HG03060 (cell line): ENCODE measurements at regions not wholly inside any gene's neighbourhood (a gene's known extent, or its start where the extent isn't known, plus 50 kb on each side); places are given as distances from the start of the nearest gene placed in this dataset.
"Not testable (repeated sequence)": the region's sequence is repeated elsewhere in the genome, so short reads cannot be mapped to it uniquely, and the experiment has no call there.

Source experiments
- ATAC-seq: cut with Tn5 transposase; IDR thresholded peaks from one replicate; pipeline ENCODE4 v1.9.1; 2021; ENCODE audit warnings: low read depth, moderate number of reproducible peaks; ENCODE audit not compliant: unreplicated experiment

GRCh38 chr17:71472809-71473789 lies 647.7 kb upstream of the SOX9 start:
- peak; percentile 47 for ATAC-seq

GRCh38 chr17:71477356-71477755 lies 643.5 kb upstream of the SOX9 start:
- ATAC-seq, result no peak

GRCh38 chr17:71480099-71480498 lies 640.7 kb upstream of the SOX9 start:
- no peak for ATAC-seq

GRCh38 chr17:71482625-71483024 lies 638.2 kb upstream of the SOX9 start:
- no peak for ATAC-seq

GRCh38 chr17:71484546-71484945 lies 636.3 kb upstream of the SOX9 start:
- no peak for ATAC-seq

- ATAC-seq, result no peak
Measured at GRCh38 chr17:71485426-71485825, 635.4 kb upstream of the SOX9 start.

GRCh38 chr17:71486261-71486660 lies 634.6 kb upstream of the SOX9 start:
- ATAC-seq, result no peak

- no peak for ATAC-seq
Measured at GRCh38 chr17:71488851-71489250, 632.0 kb upstream of the SOX9 start.

- ATAC-seq, result no peak
Measured at GRCh38 chr17:71494062-71494855, 626.6 kb upstream of the SOX9 start.

- ATAC-seq, result no peak
Measured at GRCh38 chr17:71495420-71495819, 625.4 kb upstream of the SOX9 start.

GRCh38 chr17:71496552-71496951 lies 624.3 kb upstream of the SOX9 start:
- no peak for ATAC-seq

- no peak for ATAC-seq
Measured at GRCh38 chr17:71500761-71501555, 619.9 kb upstream of the SOX9 start.

- ATAC-seq, result no peak
Measured at GRCh38 chr17:71501711-71502110, 619.1 kb upstream of the SOX9 start.

- ATAC-seq, result no peak
Measured at GRCh38 chr17:71502443-71502842, 618.4 kb upstream of the SOX9 start.

GRCh38 chr17:71503710-71504465 lies 616.9 kb upstream of the SOX9 start:
- no peak for ATAC-seq

GRCh38 chr17:71505200-71505599 lies 615.6 kb upstream of the SOX9 start:
- ATAC-seq, result no peak

- ATAC-seq, result no peak
Measured at GRCh38 chr17:71505981-71506380, 614.8 kb upstream of the SOX9 start.

GRCh38 chr17:71511266-71511995 lies 609.4 kb upstream of the SOX9 start:
- no peak for ATAC-seq

- ATAC-seq, result not testable (repeated sequence)
Measured at GRCh38 chr17:71513725-71514124, 607.1 kb upstream of the SOX9 start.
